HEK293 (cell line): ENCODE measurements at regions not wholly inside any gene's neighbourhood (a gene's known extent, or its start where the extent isn't known, plus 50 kb on each side); places are given as distances from the start of the nearest gene placed in this dataset.

Source experiments
- CTCF ChIA-PET: fragments of 350-600 bp; formaldehyde crosslinking; extraction: SDS; loops from one replicate; lab custom pipeline; 2021; ENCODE audit warnings: antibody characterized with exemption; lab: Yijun Ruan, JAX
- POLR2A ChIA-PET: fragments of 300-600 bp; formaldehyde crosslinking; extraction: SDS; loops from one replicate; lab custom pipeline; 2020; ENCODE audit warnings: antibody characterized with exemption, inconsistent platforms; lab: Yijun Ruan, JAX
- H3K27ac ChIP-seq: fragments of 200-500 bp; sonication (Bioruptor generic); 2 replicates; pipeline ENCODE4 v1.5.1; 2014; ENCODE audit warnings: low read depth, low read length, control low read depth, inconsistent platforms; ENCODE audit errors: extremely low read depth
- H3K36me3 ChIP-seq, 2 experiments: fragments of 200-500 bp in 1 of 2; sonication (Bioruptor generic) in 1 of 2; 1 replicate in 1 of 2; 2 replicates in 1 of 2; pipeline ENCODE4 v1.5.1; 2014 to 2017; ENCODE audit warnings: inconsistent platforms in 2 of 2, low read length in 2 of 2; ENCODE audit not compliant: control insufficient read depth in 2 of 2, insufficient read depth in 1 of 2
- H3K4me1 ChIP-seq: fragments of 200-500 bp; sonication (Bioruptor generic); 2 replicates; pipeline ENCODE4 v1.5.1; 2014; ENCODE audit warnings: mild to moderate bottlenecking, low read length, inconsistent platforms; ENCODE audit not compliant: control insufficient read depth, insufficient read depth
- H3K4me3 ChIP-seq: 2 replicates; pipeline ENCODE4 v1.5.1; 2011; ENCODE audit warnings: low read depth, mild to moderate bottlenecking, control low read depth, low read length, moderate library complexity
- H3K9me3 ChIP-seq: fragments of 200-500 bp; sonication (Bioruptor generic); 2 replicates; pipeline ENCODE4 v1.5.1; 2014; ENCODE audit warnings: low read depth, low read length, inconsistent platforms; ENCODE audit not compliant: control insufficient read depth, insufficient read depth
- KLF16 ChIP-seq: fragments of 450-650 bp; formaldehyde crosslinking; IDR thresholded peaks from 2 replicates; pipeline ENCODE4 v1.5.1; 2017; ENCODE audit warnings: missing biosample characterization, missing genetic modification characterization
- MEIS1 ChIP-seq: sonication (generic); formaldehyde crosslinking; IDR thresholded peaks from 2 replicates; pipeline ENCODE4 v1.8.1; 2022; ENCODE audit warnings: missing genetic modification reagents, mild to moderate bottlenecking, borderline replicate concordance
- RBAK ChIP-seq: fragments of 450-650 bp; formaldehyde crosslinking; IDR thresholded peaks from 2 replicates; pipeline ENCODE4 v1.5.1; 2016; ENCODE audit warnings: missing biosample characterization, missing genetic modification characterization
- SCRT2 ChIP-seq: fragments of 450-650 bp; formaldehyde crosslinking; IDR thresholded peaks from 2 replicates; pipeline ENCODE4 v1.5.1; 2016; ENCODE audit warnings: missing biosample characterization, missing genetic modification characterization
- SETDB1 ChIP-seq: IDR thresholded peaks from one replicate; pipeline ENCODE4 v1.6.1; 2017; ENCODE audit warnings: mild to moderate bottlenecking, low read length, moderate library complexity, mixed read lengths; ENCODE audit not compliant: insufficient read length
- ZBTB1 ChIP-seq: fragments of 450-650 bp; formaldehyde crosslinking; IDR thresholded peaks from 2 replicates; pipeline ENCODE4 v1.5.1; 2016; ENCODE audit warnings: missing biosample characterization, missing genetic modification characterization
- ZBTB10 ChIP-seq: fragments of 450-650 bp; formaldehyde crosslinking; IDR thresholded peaks from 2 replicates; pipeline ENCODE4 v1.5.1; 2016; ENCODE audit warnings: missing biosample characterization, missing genetic modification characterization
- ZNF155 ChIP-seq: fragments of 450-650 bp; formaldehyde crosslinking; IDR thresholded peaks from 2 replicates; pipeline ENCODE4 v1.5.1; 2016; ENCODE audit warnings: missing biosample characterization, missing genetic modification characterization
- ZNF18 ChIP-seq: fragments of 450-650 bp; formaldehyde crosslinking; IDR thresholded peaks from 2 replicates; pipeline ENCODE4 v1.5.1; 2016; ENCODE audit warnings: missing biosample characterization, missing genetic modification characterization
- ZNF184 ChIP-seq: fragments of 450-650 bp; IDR thresholded peaks from 2 replicates; pipeline ENCODE4 v1.5.1; 2018; ENCODE audit warnings: missing biosample characterization, mild to moderate bottlenecking, missing genetic modification characterization
- ZNF433 ChIP-seq: fragments of 450-650 bp; formaldehyde crosslinking; IDR thresholded peaks from 2 replicates; pipeline ENCODE4 v1.5.1; 2016; ENCODE audit warnings: missing biosample characterization, missing genetic modification characterization, low read depth
- ZNF510 ChIP-seq: fragments of 450-650 bp; formaldehyde crosslinking; IDR thresholded peaks from 2 replicates; pipeline ENCODE4 v1.5.1; 2018; ENCODE audit warnings: mild to moderate bottlenecking, missing genetic modification characterization, missing biosample characterization; ENCODE audit not compliant: insufficient replicate concordance
- ZNF548 ChIP-seq: fragments of 450-650 bp; formaldehyde crosslinking; IDR thresholded peaks from 2 replicates; pipeline ENCODE4 v1.5.1; 2016; ENCODE audit warnings: missing biosample characterization, missing genetic modification characterization
- ZNF76 ChIP-seq: fragments of 450-650 bp; formaldehyde crosslinking; IDR thresholded peaks from 2 replicates; pipeline ENCODE4; 2016; ENCODE audit warnings: low read depth, missing biosample characterization, missing genetic modification characterization, borderline replicate concordance
- ZXDB ChIP-seq: fragments of 450-650 bp; formaldehyde crosslinking; IDR thresholded peaks from 2 replicates; pipeline ENCODE4 v1.5.1; 2016; ENCODE audit warnings: missing biosample characterization, missing genetic modification characterization

GRCh38 chr4:125070861-125071260, 243.9 kb upstream of the FAT4 start:
- CTCF ChIA-PET = interaction anchor here (0.7 kb wide), 1 partner anchor 397 kb away, joined by 3 read pairs; no protein-coding TSS in a partner anchor
- no peaks in the 10 kb centered on the region for H3K9me3 ChIP-seq
- TF ChIP-seq ZNF548 (tag by site-specific recombination) (no peak), ZNF155 (tag by site-specific recombination) (no peak), RBAK (tag by site-specific recombination) (no peak), SCRT2 (no peak)
- no peak overlapping the region for H3K27ac ChIP-seq
- no peaks in the 10 kb centered on the region for H3K4me1 ChIP-seq
- H3K36me3 ChIP-seq = no peaks in the 10 kb centered on the region
- POLR2A ChIA-PET = no interaction called here
- H3K4me3 ChIP-seq = no peak overlapping the region

GRCh38 chr4:125062115-125063050, 252.4 kb upstream of the FAT4 start:
- Histone ChIP-seq H3K36me3 (no peaks in the 10 kb centered on the region), H3K4me3 (no peak overlapping the region), H3K9me3 (no peaks in the 10 kb centered on the region), H3K27ac (no peak overlapping the region), H3K4me1 (no peaks in the 10 kb centered on the region)
- ChIA-PET POLR2A (no interaction called here), CTCF (no interaction called here)
- TF ChIP-seq ZBTB10 (tag by site-specific recombination) (no peak), ZNF510 (no peak), ZNF184 (tag by site-specific recombination) (no peak), MEIS1 (no peak), KLF16 (no peak)

- no peak overlapping the region for H3K27ac ChIP-seq
- H3K36me3 ChIP-seq = no peaks in the 10 kb centered on the region
- no peak overlapping the region for H3K4me3 ChIP-seq
- ChIA-PET POLR2A (no interaction called here), CTCF (no interaction called here)
- TF ChIP-seq SETDB1 = no peak
- no peak for TF ChIP-seq ZNF18 (tag by site-specific recombination)
- no peak for TF ChIP-seq ZXDB
- no peak for TF ChIP-seq ZNF433
- no peaks in the 10 kb centered on the region for H3K4me1 ChIP-seq
- no peaks in the 10 kb centered on the region for H3K9me3 ChIP-seq
These were observed 254.4 kb upstream of the FAT4 start for GRCh38 chr4:125060376-125060775.

- H3K36me3 ChIP-seq = no peaks in the 10 kb centered on the region
- TF ChIP-seq ZBTB1 (tag by site-specific recombination) (no peak), ZNF76 (tag by site-specific recombination) (no peak)
- TF ChIP-seq, all 188 proteins: peak for 0
- POLR2A ChIA-PET = no interaction called here
- CTCF ChIA-PET = no interaction called here
- no peak overlapping the region for H3K4me3 ChIP-seq
- no peaks in the 10 kb centered on the region for H3K4me1 ChIP-seq
- no peaks in the 10 kb centered on the region for H3K9me3 ChIP-seq
- H3K27ac ChIP-seq = no peak overlapping the region
These were observed 265.0 kb upstream of the FAT4 start for GRCh38 chr4:125049711-125050110.
